K562 (cell line): ENCODE measurements at regions not wholly inside any gene's neighbourhood (a gene's known extent, or its start where the extent isn't known, plus 50 kb on each side); places are given as distances from the start of the nearest gene placed in this dataset.
"Not testable (repeated sequence)": the region's sequence is repeated elsewhere in the genome, so short reads cannot be mapped to it uniquely, and the experiment has no call there.

Experiments
- E2F8 ChIP-seq: fragments of 450-650 bp; IDR thresholded peaks from 2 replicates; pipeline ENCODE4 v1.7.1; 2018; ENCODE audit warnings: mild to moderate bottlenecking, low read depth; ENCODE audit not compliant: partially characterized antibody
- HLTF ChIP-seq: fragments of 450-650 bp; IDR thresholded peaks from 2 replicates; pipeline ENCODE4 v1.6.1; 2016
- ID3 ChIP-seq, 2 experiments: fragments of 250-450 bp in 1 of 2; fragments of 450-650 bp in 1 of 2; sonication (Bioruptor Pico) in 1 of 2; IDR thresholded peaks; 2 replicates each; pipeline versions ENCODE4 v1.6.1 to v1.8.0; 2016 to 2021; ENCODE audit warnings: mild to moderate bottlenecking in 2 of 2, moderate library complexity in 2 of 2, missing compliant biosample characterization in 1 of 2, missing genetic modification characterization in 1 of 2
- L3MBTL2 ChIP-seq: fragments of 450-650 bp; IDR thresholded peaks from 2 replicates; pipeline ENCODE4 v1.6.1; 2016; ENCODE audit warnings: mild to moderate bottlenecking, moderate library complexity
- NR2C2 ChIP-seq, 2 experiments: fragments of 200-800 bp in 1 of 2; sonication (Bioruptor generic) in 1 of 2; sonication (generic) in 1 of 2; formaldehyde crosslinking in 1 of 2; IDR thresholded peaks; 2 replicates each; pipeline versions ENCODE4 v1.6.1 to v1.8.0; 2016 to 2022; ENCODE audit warnings: mild to moderate bottlenecking in 1 of 2, missing compliant biosample characterization in 1 of 2, missing genetic modification characterization in 1 of 2, missing genetic modification reagents in 1 of 2
- RERE ChIP-seq: sonication (generic); formaldehyde crosslinking; IDR thresholded peaks from 2 replicates; pipeline ENCODE4 v1.8.0; 2023; ENCODE audit warnings: missing genetic modification reagents, mild to moderate bottlenecking, borderline replicate concordance
- TOE1 ChIP-seq, 2 experiments: fragments of 450-650 bp in 1 of 2; sonication (generic) in 1 of 2; formaldehyde crosslinking in 1 of 2; IDR thresholded peaks; 2 replicates each; pipeline versions ENCODE4 v1.7.1 to v1.8.0; 2016 to 2022; ENCODE audit warnings: borderline replicate concordance in 2 of 2, mild to moderate bottlenecking in 2 of 2, antibody characterized with exemption in 1 of 2, inconsistent platforms in 1 of 2, low read depth in 1 of 2, missing genetic modification reagents in 1 of 2, moderate library complexity in 1 of 2
- ZBED1 ChIP-seq: IDR thresholded peaks from 2 replicates; pipeline ENCODE4 v1.6.1; 2014
- ZMIZ1 ChIP-seq, 2 experiments: fragments of 150-350 bp in 1 of 2; IDR thresholded peaks; 2 replicates each; pipeline ENCODE4 v1.6.1; 2012 to 2016; ENCODE audit warnings: low read depth in 2 of 2, low read length in 2 of 2, mild to moderate bottlenecking in 1 of 2, moderate library complexity in 1 of 2
- ZNF316 ChIP-seq: fragments of 450-650 bp; IDR thresholded peaks from 2 replicates; pipeline ENCODE4 v1.6.1; 2016

GRCh38 chr6:27830600-27831433 is 81.4 kb downstream of the OR2B2 start (continued):
- TF ChIP-seq RERE (CRISPR knock-in tag) (peak; percentile 91; the same call in 1 of the 2 replicates), TOE1 (IDR thresholded peaks at IDR 0.05; ENCODE audit: borderline replicate concordance) (peak; percentile 53; the same call in 1 of the 2 replicates), E2F8 (peak; percentile 14), ID3 (CRISPR knock-in tag; IDR thresholded peaks at IDR 0.05) (0 out of 2 replicates have a peak, but pooled peaks have one; percentile 19), ID3 (tag; IDR thresholded peaks at IDR 0.05) (0 out of 2 replicates have a peak, but pooled peaks have one; percentile 16), NR2C2 (CRISPR knock-in tag; IDR thresholded peaks at IDR 0.05) (0 out of 2 replicates have a peak, but pooled peaks have one; percentile 13), ZMIZ1 (IDR thresholded peaks at IDR 0.05; ENCODE audit: low read depth in 2 of 2, low read length in 2 of 2) (0 out of 4 replicates have a peak, but pooled peaks of 1 of the 2 experiments have one; percentile 27), L3MBTL2 (peak; percentile 57), ZNF316 (peak; percentile 67), ZBED1 (0 out of 2 replicates have a peak, but pooled peaks have one; percentile 14), HLTF (peak; percentile 49; the same call in 1 of the 2 replicates)
- TF ChIP-seq TOE1 (CRISPR knock-in tag; IDR thresholded peaks at IDR 0.05; ENCODE audit: borderline replicate concordance, low read depth); NR2C2 (tag; IDR thresholded peaks at IDR 0.05): not testable (repeated sequence)
